HEK293 (cell line): ENCODE measurements at regions not wholly inside any gene's neighbourhood (a gene's known extent, or its start where the extent isn't known, plus 50 kb on each side); places are given as distances from the start of the nearest gene placed in this dataset.

Source experiments
- CTCF ChIA-PET: fragments of 350-600 bp; formaldehyde crosslinking; extraction: SDS; loops from one replicate; lab custom pipeline; 2021; ENCODE audit warnings: antibody characterized with exemption; lab: Yijun Ruan, JAX
- POLR2A ChIA-PET: fragments of 300-600 bp; formaldehyde crosslinking; extraction: SDS; loops from one replicate; lab custom pipeline; 2020; ENCODE audit warnings: antibody characterized with exemption, inconsistent platforms; lab: Yijun Ruan, JAX
- H3K27ac ChIP-seq: fragments of 200-500 bp; sonication (Bioruptor generic); 2 replicates; pipeline ENCODE4 v1.5.1; 2014; ENCODE audit warnings: low read depth, low read length, control low read depth, inconsistent platforms; ENCODE audit errors: extremely low read depth
- H3K36me3 ChIP-seq, 2 experiments: fragments of 200-500 bp in 1 of 2; sonication (Bioruptor generic) in 1 of 2; 1 replicate in 1 of 2; 2 replicates in 1 of 2; pipeline ENCODE4 v1.5.1; 2014 to 2017; ENCODE audit warnings: inconsistent platforms in 2 of 2, low read length in 2 of 2; ENCODE audit not compliant: control insufficient read depth in 2 of 2, insufficient read depth in 1 of 2
- H3K4me1 ChIP-seq: fragments of 200-500 bp; sonication (Bioruptor generic); 2 replicates; pipeline ENCODE4 v1.5.1; 2014; ENCODE audit warnings: mild to moderate bottlenecking, low read length, inconsistent platforms; ENCODE audit not compliant: control insufficient read depth, insufficient read depth
- H3K4me3 ChIP-seq: 2 replicates; pipeline ENCODE4 v1.5.1; 2011; ENCODE audit warnings: low read depth, mild to moderate bottlenecking, control low read depth, low read length, moderate library complexity
- H3K9me3 ChIP-seq: fragments of 200-500 bp; sonication (Bioruptor generic); 2 replicates; pipeline ENCODE4 v1.5.1; 2014; ENCODE audit warnings: low read depth, low read length, inconsistent platforms; ENCODE audit not compliant: control insufficient read depth, insufficient read depth
- GFI1B ChIP-seq: fragments of 450-650 bp; formaldehyde crosslinking; IDR thresholded peaks from 2 replicates; pipeline ENCODE4 v1.5.1; 2016; ENCODE audit warnings: missing biosample characterization, missing genetic modification characterization
- MYNN ChIP-seq: fragments of 450-650 bp; formaldehyde crosslinking; IDR thresholded peaks from 2 replicates; pipeline ENCODE4 v1.5.1; 2016; ENCODE audit warnings: missing biosample characterization, missing genetic modification characterization, borderline replicate concordance
- OVOL3 ChIP-seq: fragments of 450-650 bp; formaldehyde crosslinking; IDR thresholded peaks from 2 replicates; pipeline ENCODE4 v1.5.1; 2016; ENCODE audit warnings: missing biosample characterization, missing genetic modification characterization
- RBAK ChIP-seq: fragments of 450-650 bp; formaldehyde crosslinking; IDR thresholded peaks from 2 replicates; pipeline ENCODE4 v1.5.1; 2016; ENCODE audit warnings: missing biosample characterization, missing genetic modification characterization
- ZBTB20 ChIP-seq: fragments of 450-650 bp; formaldehyde crosslinking; IDR thresholded peaks from 2 replicates; pipeline ENCODE4 v1.5.1; 2016; ENCODE audit warnings: missing biosample characterization, missing genetic modification characterization
- ZFP3 ChIP-seq: fragments of 450-650 bp; formaldehyde crosslinking; IDR thresholded peaks from 2 replicates; pipeline ENCODE4 v1.5.1; 2016; ENCODE audit warnings: low read depth, missing biosample characterization, missing genetic modification characterization
- ZFP69B ChIP-seq: fragments of 450-650 bp; formaldehyde crosslinking; IDR thresholded peaks from 2 replicates; pipeline ENCODE4 v1.5.1; 2016; ENCODE audit warnings: missing biosample characterization, missing genetic modification characterization
- ZNF2 ChIP-seq: fragments of 450-650 bp; formaldehyde crosslinking; IDR thresholded peaks from 2 replicates; pipeline ENCODE4 v1.5.1; 2016; ENCODE audit warnings: missing biosample characterization, missing genetic modification characterization
- ZNF211 ChIP-seq: fragments of 450-650 bp; formaldehyde crosslinking; IDR thresholded peaks from 2 replicates; pipeline ENCODE4 v1.5.1; 2016; ENCODE audit warnings: low read depth, missing biosample characterization, missing genetic modification characterization
- ZNF335 ChIP-seq: fragments of 450-650 bp; formaldehyde crosslinking; conservative IDR thresholded peaks from 2 replicates; pipeline ENCODE4 v1.5.1; 2016; ENCODE audit warnings: missing biosample characterization, missing genetic modification characterization
- ZNF510 ChIP-seq: fragments of 450-650 bp; formaldehyde crosslinking; IDR thresholded peaks from 2 replicates; pipeline ENCODE4 v1.5.1; 2018; ENCODE audit warnings: mild to moderate bottlenecking, missing genetic modification characterization, missing biosample characterization; ENCODE audit not compliant: insufficient replicate concordance
- ZNF654 ChIP-seq: fragments of 450-650 bp; formaldehyde crosslinking; IDR thresholded peaks from 2 replicates; pipeline ENCODE4 v1.5.1; 2016; ENCODE audit warnings: low read depth, missing biosample characterization, missing genetic modification characterization
- ZNF843 ChIP-seq: fragments of 450-650 bp; formaldehyde crosslinking; IDR thresholded peaks from 2 replicates; pipeline ENCODE4 v1.5.1; 2016; ENCODE audit warnings: missing biosample characterization, missing genetic modification characterization
- TF ChIP-seq, protein P1 (sequence below): fragments of 450-650 bp; formaldehyde crosslinking; IDR thresholded peaks from 2 replicates; pipeline ENCODE4 v1.5.1; 2016; ENCODE audit warnings: missing biosample characterization, missing genetic modification characterization
- TF ChIP-seq, protein P2 (sequence below): fragments of 450-650 bp; IDR thresholded peaks from 2 replicates; pipeline ENCODE4 v1.5.1; 2018; ENCODE audit warnings: missing biosample characterization, missing genetic modification characterization
- TF ChIP-seq, protein P3 (sequence below): fragments of 450-650 bp; formaldehyde crosslinking; IDR thresholded peaks from 2 replicates; pipeline ENCODE4 v1.5.1; 2017; ENCODE audit warnings: missing biosample characterization, missing genetic modification characterization
- TF ChIP-seq, protein P4 (sequence below): fragments of 450-650 bp; formaldehyde crosslinking; IDR thresholded peaks from 2 replicates; pipeline ENCODE4 v1.5.1; 2016; ENCODE audit warnings: missing biosample characterization, missing genetic modification characterization
- TF ChIP-seq, protein P5 (sequence below): fragments of 450-650 bp; formaldehyde crosslinking; IDR thresholded peaks from 2 replicates; pipeline ENCODE4 v1.5.1; 2016; ENCODE audit warnings: missing biosample characterization, missing genetic modification characterization
- TF ChIP-seq, protein P6 (sequence below): fragments of 450-650 bp; formaldehyde crosslinking; IDR thresholded peaks from 2 replicates; pipeline ENCODE4 v1.5.1; 2016; ENCODE audit warnings: missing biosample characterization, missing genetic modification characterization

DNA sequence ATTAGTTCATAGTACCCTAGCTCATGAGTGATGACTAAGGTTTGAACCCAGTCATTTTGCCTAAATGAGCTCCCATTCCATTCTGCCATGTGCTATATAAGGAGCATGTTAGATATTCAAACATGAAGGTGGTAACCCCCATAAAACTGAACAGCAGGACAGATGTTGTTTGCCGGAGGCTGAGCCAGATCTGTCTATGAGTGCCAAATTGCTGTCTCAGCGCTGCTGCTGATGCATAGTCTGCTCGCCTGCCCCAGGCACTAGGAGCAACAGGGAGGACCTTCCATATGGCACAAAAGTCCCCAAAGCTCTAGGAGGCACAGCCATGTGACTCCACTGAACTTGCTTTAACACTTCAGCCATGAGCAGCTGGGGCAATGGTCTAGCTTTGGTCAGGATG is 466.0 kb upstream of the GHITM start:
- Histone ChIP-seq H3K4me1 (no peaks in the 10 kb centered on the region), H3K9me3 (no peaks in the 10 kb centered on the region), H3K27ac (no peak overlapping the region), H3K36me3 (no peaks in the 10 kb centered on the region), H3K4me3 (no peak overlapping the region)
- ChIA-PET POLR2A (interaction anchor here (0.6 kb wide), 1 partner anchor 55 kb away, joined by 5 read pairs; no protein-coding TSS in a partner anchor), CTCF (no interaction called here)
- no peak for TF ChIP-seq ZBTB20 (tag by site-specific recombination)
- no peak for TF ChIP-seq RBAK
- no peak for TF ChIP-seq OVOL3 (tag by site-specific recombination)
- TF ChIP-seq ZNF2 (tag by site-specific recombination): no peak
- TF ChIP-seq, protein P1, sequence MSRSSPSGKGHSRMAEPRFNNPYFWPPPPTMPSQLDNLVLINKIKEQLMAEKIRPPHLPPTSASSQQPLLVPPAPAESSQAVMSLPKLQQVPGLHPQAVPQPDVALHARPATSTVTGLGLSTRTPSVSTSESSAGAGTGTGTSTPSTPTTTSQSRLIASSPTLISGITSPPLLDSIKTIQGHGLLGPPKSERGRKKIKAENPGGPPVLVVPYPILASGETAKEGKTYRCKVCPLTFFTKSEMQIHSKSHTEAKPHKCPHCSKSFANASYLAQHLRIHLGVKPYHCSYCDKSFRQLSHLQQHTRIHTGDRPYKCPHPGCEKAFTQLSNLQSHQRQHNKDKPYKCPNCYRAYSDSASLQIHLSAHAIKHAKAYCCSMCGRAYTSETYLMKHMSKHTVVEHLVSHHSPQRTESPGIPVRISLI: no peak
- TF ChIP-seq ZNF510 (tag by site-specific recombination): no peak
- no peak for TF ChIP-seq ZFP3
- no peak for TF ChIP-seq GFI1B (tag by site-specific recombination)
- TF ChIP-seq, protein P2, sequence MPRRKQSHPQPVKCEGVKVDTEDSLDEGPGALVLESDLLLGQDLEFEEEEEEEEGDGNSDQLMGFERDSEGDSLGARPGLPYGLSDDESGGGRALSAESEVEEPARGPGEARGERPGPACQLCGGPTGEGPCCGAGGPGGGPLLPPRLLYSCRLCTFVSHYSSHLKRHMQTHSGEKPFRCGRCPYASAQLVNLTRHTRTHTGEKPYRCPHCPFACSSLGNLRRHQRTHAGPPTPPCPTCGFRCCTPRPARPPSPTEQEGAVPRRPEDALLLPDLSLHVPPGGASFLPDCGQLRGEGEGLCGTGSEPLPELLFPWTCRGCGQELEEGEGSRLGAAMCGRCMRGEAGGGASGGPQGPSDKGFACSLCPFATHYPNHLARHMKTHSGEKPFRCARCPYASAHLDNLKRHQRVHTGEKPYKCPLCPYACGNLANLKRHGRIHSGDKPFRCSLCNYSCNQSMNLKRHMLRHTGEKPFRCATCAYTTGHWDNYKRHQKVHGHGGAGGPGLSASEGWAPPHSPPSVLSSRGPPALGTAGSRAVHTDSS (tag by site-specific recombination): no peak
- no peak for TF ChIP-seq ZFP69B (tag by site-specific recombination)
- no peak for TF ChIP-seq ZNF654 (tag by site-specific recombination)
- TF ChIP-seq, protein P3, sequence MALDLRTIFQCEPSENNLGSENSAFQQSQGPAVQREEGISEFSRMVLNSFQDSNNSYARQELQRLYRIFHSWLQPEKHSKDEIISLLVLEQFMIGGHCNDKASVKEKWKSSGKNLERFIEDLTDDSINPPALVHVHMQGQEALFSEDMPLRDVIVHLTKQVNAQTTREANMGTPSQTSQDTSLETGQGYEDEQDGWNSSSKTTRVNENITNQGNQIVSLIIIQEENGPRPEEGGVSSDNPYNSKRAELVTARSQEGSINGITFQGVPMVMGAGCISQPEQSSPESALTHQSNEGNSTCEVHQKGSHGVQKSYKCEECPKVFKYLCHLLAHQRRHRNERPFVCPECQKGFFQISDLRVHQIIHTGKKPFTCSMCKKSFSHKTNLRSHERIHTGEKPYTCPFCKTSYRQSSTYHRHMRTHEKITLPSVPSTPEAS (tag by site-specific recombination): no peak
- TF ChIP-seq, protein P4, sequence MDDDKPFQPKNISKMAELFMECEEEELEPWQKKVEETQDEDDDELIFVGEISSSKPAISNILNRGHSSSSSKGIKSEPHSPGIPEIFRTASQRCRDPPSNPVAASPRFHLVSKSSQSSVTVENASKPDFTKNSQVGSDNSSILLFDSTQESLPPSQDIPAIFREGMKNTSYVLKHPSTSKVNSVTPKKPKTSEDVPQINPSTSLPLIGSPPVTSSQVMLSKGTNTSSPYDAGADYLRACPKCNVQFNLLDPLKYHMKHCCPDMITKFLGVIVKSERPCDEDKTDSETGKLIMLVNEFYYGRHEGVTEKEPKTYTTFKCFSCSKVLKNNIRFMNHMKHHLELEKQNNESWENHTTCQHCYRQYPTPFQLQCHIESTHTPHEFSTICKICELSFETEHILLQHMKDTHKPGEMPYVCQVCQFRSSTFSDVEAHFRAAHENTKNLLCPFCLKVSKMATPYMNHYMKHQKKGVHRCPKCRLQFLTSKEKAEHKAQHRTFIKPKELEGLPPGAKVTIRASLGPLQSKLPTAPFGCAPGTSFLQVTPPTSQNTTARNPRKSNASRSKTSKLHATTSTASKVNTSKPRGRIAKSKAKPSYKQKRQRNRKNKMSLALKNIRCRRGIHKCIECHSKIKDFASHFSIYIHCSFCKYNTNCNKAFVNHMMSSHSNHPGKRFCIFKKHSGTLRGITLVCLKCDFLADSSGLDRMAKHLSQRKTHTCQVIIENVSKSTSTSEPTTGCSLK: no peak
- no peak for TF ChIP-seq ZNF211
- TF ChIP-seq, protein P5, sequence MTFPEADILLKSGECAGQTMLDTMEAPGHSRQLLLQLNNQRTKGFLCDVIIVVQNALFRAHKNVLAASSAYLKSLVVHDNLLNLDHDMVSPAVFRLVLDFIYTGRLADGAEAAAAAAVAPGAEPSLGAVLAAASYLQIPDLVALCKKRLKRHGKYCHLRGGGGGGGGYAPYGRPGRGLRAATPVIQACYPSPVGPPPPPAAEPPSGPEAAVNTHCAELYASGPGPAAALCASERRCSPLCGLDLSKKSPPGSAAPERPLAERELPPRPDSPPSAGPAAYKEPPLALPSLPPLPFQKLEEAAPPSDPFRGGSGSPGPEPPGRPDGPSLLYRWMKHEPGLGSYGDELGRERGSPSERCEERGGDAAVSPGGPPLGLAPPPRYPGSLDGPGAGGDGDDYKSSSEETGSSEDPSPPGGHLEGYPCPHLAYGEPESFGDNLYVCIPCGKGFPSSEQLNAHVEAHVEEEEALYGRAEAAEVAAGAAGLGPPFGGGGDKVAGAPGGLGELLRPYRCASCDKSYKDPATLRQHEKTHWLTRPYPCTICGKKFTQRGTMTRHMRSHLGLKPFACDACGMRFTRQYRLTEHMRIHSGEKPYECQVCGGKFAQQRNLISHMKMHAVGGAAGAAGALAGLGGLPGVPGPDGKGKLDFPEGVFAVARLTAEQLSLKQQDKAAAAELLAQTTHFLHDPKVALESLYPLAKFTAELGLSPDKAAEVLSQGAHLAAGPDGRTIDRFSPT (tag by site-specific recombination): no peak
- TF ChIP-seq MYNN (tag by site-specific recombination): no peak
- no peak for TF ChIP-seq ZNF335 (tag by site-specific recombination)

DNA sequence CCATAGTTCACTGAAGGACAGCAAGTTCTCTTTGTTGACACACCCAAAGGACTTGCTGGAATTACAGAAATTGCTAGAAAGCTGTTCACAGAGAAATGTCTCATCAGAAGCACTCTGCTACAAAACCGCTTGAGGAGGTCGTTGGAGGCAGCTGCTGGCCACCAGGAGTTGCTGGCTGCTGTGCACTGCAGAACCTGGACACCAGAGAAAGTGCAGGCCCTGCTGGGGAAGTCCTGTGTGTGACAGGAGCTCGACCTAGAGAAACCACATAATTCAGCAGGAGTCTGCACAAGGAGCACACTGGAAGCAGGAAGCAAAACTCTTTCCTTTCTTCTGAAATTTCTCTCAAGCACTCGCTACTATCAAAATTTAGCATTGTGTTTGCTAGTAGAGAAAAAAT is 461.5 kb upstream of the GHITM start:
- ChIA-PET POLR2A (no interaction called here), CTCF (no interaction called here)
- H3K4me1 ChIP-seq: no peaks in the 10 kb centered on the region
- no peaks in the 10 kb centered on the region for H3K9me3 ChIP-seq
- TF ChIP-seq, protein P6, sequence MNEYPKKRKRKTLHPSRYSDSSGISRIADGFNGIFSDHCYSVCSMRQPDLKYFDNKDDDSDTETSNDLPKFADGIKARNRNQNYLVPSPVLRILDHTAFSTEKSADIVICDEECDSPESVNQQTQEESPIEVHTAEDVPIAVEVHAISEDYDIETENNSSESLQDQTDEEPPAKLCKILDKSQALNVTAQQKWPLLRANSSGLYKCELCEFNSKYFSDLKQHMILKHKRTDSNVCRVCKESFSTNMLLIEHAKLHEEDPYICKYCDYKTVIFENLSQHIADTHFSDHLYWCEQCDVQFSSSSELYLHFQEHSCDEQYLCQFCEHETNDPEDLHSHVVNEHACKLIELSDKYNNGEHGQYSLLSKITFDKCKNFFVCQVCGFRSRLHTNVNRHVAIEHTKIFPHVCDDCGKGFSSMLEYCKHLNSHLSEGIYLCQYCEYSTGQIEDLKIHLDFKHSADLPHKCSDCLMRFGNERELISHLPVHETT (tag by site-specific recombination): no peak
- no peak for TF ChIP-seq ZNF843 (tag by site-specific recombination)
- H3K36me3 ChIP-seq: no peaks in the 10 kb centered on the region
- no peak overlapping the region for H3K27ac ChIP-seq
- H3K4me3 ChIP-seq: no peak overlapping the region
